ELR (cell line): ENCODE measurements at regions not wholly inside any gene's neighbourhood (a gene's known extent, or its start where the extent isn't known, plus 50 kb on each side); places are given as distances from the start of the nearest gene placed in this dataset.
A peak's percentile ranks its signal among the peaks of the same experiment; 100 is the strongest.

ENCODE experiments used
- DNase-seq: peaks from one replicate; pipeline ENCODE4 v3.0.0-alpha.2; 2015; ENCODE audit warnings: low read depth

DNA sequence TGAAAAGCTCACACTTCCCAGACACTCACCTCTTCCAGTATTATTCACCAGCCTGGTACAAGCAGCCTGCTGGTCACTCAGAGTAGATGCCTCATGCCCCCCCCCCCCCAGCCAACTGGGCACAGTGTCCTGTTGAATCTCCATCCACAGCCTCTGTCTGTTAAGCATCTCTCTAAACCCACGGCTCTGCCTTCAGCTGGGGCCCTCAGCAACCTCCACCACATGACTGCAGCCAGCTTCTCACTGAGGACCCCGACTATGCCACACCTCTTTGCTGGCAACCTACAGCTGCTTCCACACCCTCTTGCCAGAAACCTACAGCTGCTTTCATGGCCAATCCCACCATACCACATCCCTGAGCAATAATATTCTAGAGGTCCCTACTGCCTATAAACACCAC is 113.1 kb downstream of the RHOU start:
- no peak for DNase-seq

DNA sequence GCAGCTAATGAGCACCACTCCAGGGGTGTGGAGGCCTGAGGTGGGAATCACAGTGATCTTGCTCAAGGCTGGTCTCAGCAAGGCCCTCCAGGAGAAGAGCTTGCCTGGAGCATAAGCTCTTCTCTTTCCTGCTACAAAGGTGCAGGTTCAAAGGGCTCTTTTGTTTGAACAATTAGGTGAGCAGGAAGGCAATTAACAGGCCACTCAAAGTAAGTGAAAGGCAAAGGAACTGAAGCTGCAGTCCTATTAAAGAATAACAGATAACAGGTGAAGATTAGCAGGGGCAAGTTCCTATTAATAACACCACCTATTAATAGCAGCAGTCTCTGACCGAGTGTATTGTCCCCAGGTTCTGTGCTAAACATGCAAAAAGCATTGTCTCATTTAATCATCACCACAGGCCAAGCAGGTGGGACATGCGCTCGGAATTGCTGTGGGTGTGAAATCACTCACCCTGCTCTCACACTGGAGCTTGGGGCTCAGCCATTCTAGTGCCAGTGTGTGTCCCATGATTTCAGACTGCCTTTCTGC is 113.8 kb downstream of the RHOU start:
- DNase-seq: no peak

DNA sequence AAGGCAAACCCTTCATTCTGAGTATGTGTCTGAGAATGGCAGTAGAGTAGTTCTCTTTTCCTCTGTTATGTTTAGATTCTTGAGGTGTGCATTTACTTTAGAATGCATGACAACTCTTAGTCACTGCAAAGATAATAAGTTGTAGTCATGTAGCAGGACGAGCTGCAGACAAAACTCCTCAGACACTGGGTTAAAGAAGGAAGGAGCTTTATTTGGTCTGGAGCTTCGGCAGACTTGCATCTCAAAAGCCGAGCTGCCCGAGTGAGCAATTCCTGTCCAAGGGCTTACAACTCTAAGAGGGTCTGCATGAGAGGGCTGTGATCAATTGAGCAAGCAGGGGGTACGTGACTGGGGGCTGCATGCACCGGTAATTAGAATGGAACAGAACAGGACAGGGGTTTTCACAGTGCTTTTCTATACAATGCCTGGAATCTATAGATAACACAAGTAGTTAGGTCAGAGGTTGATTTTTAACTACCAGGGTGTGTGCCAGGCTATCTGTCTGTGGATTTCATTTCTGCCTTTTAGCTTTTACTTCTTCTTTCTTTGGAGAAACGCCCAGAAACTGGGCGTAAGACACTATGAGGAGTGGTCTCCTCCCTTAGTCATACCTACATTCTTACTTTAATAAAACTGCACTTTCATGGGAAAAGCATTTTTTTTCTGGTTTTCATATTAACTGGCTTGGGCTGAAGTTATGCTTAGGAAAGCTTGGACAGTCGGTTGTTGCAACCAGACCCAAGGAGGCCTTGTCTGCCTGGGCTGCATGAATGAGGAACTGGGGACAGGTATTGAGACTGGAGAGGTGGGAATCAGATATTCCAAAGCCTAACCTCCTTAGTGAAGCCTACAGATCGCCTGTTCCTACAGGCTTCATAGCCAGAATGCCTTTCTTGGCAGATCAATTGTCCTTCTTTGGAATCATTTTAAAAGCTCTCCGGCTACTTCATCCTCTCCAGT is 115.1 kb downstream of the RHOU start:
- peak; percentile 9 for DNase-seq

DNA sequence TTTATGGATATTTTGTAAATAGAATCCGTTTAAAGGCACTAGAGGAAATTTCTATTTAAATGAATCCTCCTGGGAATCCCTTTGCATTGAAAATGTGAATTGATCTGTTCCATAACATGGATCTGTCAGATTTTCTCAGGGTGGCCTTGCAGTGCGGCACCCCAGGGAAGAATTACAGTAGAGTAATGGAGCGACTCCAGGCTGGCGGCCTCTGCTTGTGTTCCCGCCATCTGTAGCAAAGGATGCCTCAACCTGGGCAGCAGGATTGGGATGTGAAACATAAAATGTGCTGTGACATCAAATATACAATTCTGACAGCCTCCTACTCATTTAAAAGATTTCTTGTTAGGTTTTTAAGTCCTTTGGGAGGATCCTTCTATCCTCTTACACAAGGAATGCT is 115.9 kb downstream of the RHOU start:
- DNase-seq: no peak

DNA sequence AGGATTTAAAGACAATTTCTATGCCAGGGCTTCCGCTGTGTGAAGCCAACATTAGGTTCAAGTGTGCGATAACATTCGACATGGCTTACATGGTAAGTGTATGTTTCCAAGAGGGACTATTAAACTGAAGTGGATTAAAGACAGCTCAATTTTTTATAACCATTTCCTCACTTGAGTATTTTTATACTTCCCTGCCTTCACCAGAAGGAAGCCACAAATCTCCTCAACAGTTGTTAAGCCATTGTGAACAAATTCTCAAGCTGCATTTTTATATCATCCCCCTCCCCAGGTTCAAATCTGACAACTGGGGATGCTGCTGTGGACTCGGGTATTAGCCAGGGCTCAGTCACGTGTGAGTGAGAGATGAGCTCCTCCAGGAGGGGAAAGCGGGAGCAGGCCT is 116.3 kb downstream of the RHOU start:
- DNase-seq: no peak

DNA sequence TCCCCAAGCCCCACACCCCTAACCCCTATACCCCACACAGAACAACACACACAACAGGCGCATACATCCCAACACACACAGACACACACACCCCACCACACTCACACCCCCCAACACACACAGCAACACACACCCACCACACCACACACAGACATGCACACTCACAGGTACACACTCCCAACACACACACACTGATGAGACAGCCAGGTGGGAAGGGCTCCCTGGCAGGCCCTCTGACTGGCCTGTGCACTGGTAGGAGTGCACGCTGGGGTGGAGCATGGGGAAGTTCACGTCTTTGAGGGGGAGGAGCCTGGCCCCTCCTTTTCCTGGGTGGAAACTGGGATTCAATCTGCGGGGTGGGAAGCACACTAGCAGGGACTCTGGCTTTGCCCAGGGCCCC is 116.7 kb downstream of the RHOU start:
- DNase-seq: no peak

DNA sequence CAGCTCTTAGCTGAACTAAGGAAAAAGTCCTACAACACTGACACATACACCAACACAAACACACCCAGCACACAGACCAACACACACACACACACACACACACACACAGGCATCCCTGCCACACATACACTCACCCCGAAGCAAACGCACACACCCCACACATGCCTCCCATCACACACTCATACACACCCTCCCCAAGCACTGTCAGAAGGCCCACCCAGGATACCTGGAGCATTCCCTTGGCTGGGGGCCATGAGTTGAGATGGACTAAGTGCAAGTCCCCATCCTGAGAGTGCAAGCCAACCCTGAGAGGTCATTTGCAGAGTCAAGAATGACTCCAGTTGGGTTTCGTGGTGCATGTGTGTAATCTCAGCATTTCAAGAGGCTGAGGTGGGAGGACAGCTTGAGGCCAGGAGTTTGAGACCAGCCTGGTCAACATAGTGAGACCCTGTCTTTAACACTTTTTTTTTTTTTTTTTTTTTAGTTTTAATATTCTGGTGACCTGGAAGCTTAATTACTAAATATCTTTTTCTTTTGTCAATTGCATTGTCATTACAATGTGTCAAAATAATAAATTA is 117.3 kb downstream of the RHOU start:
- no peak for DNase-seq

DNA sequence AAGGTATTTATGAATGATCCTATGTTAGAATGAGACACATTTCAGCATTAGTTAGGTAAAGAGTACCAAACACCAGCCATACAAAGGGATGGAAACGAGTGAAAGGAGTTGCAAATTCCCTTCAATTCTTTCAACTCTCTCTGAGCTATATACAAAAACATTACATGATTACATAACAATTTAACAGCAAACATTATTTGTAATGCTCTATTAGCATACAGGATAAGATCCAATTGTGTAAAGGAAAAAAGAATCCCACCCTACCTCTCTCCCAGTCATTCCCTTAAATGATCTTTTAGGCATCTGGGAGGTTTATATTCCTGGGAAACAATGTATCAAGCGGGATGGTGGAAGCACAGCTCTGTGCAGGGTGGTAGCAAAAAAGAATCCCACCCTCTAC is 117.9 kb downstream of the RHOU start:
- DNase-seq: no peak

DNA sequence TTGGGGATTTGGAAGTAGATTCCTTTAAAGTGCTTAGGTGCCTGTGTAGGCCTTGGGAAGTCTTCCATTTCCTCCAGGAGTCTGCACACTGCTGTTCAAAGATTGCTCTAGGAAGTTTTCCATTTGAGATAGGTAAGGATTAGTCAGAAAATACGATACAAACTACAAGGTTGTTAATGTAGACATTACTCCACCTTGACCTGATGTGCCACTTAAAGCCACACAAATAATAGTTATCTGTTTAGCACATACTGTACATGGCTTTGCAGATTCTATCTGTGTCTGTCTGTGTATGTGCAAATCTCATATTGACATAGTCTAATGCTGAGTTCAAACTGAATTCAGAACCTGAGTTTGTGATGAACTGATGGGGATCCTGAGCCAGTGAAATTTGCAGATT is 118.4 kb downstream of the RHOU start:
- DNase-seq: no peak

DNA sequence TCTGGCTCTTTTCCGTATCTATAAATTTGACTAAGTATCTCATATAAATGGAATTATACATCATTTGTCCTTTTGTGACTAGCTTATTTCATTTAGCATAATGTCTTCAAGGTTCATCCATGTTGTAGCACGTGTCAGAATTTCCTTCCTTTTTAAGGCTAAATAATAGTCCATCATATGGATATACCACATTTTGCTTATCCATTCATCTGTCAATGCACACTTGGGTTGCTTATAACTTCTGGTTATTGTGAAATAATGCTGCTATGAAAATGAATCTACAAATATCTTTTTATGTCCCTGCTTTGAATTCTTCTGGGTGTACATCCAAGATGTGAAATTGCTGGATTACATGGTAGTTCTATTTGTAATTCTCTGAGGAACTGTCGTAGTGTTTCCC is 119.6 kb downstream of the RHOU start:
- no peak for DNase-seq

DNA sequence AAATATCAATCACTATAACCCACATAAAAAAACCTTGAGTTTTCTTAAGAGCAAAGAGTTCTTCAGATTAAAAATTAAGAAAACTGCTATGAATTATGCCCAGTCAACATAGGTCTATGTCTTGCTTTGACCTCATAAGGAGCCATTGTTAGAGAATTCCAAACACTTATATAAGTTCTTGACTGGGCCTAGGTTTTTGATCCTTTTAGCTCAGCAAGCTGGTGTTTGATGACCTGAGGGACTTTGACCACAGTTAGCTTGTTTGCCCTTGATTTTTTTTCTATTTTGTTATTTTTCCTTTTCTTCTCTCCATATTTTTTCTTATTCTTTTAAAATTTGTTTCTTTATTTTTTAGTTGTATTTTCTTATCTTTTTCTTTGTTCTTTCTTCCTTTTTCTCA is 122.3 kb downstream of the RHOU start:
- no peak for DNase-seq

DNA sequence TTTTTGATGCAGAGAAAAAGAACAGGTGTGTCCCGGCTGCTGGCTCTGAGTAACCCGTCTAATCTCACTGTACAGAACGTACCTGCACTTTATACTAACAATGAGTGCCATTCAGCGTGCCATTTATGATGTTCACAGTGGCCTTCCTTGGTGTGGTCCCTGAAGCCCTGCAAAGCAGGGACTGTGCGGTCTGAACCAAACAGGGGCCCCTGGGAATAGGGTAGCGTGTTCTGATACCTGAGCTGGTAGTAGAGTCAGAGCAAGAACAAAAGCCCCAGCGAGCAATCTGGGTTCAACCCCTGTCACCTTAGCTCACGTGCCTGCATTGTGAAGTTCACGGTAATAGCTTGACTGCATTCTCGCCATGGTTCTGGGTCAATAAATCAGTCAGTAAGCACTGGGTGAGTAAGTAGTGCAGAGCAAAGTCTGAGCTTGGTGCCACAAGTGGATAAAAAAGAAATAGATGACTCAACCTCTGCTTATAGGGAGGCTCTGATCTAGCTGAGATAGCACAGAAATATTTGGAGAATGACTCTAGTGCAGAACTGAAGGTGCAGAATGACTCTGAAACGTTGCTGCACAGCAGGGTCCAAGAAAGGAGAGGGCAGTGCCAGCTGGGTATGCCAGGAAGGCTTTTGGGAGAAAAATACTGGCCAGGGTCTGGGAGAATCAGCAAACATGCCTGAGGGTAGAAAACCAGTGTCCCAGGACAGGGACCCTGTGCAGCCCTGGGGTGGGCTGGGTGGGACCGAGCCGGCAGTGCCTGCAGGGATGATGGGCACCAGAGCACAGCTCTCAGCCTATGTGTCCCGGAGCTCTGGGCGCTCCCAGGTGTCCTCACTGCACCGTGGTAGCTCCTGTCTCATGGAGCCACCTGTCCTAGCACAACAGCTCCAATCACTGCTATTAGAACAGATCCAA is 125.9 kb downstream of the RHOU start:
- DNase-seq: peak; percentile 92

DNA sequence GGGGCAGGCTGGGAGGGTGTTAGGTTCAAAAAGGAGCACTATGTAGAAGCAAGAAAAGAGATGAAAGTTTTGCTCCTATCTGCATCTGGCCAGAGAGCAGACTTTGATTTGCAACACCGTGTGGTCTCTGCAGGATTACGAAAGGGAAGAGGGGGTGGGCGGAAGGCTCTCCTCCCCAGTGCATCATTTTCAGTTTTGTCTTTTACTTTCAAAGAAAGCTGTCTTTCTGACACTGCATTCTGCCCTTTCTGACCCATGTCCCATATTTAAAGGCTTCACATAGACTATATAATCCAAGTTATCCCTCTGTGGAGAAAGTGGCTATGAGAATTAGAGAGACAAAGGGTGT is 126.5 kb downstream of the RHOU start:
- DNase-seq: no peak

DNA sequence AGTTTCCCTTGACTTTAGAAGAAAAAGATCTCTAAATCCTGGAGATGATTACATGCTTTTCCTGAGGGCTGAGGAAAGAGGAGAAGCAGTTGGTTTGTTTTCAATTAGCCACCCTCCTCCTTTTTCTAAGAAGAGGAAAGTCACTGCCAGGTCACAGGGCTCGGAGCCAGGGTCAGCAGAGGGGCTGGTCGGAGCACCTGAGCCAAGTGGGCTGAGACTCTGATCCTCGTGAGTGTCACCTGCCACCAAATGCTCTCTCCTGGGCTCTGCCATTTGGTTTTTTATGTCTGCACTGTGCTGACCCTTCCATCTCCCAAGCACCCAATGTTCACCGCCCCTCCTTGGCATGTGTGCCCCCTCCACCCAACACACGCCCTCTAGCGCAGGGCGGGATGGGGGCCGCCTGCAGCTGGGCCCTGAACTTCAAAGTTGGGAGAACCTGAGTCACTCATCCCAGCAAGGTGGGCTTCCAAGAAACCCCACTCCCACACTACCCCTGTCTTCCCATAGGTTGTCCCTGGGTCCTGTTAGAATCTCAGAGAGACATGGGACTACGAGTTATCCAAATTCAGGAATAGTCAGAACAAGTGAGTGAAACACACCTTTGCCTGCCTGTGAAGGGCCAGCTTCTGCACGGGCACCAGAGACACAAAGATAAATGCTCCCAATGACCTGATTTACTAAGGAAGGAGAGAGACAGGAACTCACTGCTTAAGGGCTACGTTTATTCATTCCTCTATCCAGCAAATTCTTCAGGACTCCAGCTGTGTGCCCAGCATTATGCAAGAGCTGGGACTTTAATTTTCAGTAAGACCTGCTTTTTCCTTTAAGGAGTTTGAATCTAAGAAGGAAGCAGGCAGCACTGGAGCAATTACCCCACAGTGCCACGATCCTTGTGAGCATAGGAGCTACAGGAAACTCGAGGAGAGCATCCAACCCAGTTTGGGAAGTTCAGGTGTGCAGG is 127.5 kb downstream of the RHOU start:
- DNase-seq: no peak

DNA sequence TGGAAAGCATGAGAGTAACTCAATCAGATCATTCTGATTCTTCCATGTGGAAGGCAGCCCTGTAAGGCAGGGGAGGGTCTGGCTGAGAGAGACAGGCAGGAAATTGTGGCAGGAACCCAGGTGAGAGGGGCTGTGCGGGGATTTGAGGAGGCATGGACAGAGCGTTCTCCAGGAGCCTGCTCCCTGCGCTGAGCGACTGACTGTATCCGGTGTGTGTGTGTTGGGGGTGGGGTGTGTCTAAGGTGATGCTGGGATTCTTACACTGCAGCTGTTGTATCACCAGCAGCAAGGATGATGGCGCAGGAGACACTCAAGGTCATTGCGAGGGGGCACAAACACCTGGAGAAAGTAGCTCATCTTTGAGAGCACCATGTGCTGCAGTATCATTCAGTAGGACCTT is 128.5 kb downstream of the RHOU start:
- no peak for DNase-seq

DNA sequence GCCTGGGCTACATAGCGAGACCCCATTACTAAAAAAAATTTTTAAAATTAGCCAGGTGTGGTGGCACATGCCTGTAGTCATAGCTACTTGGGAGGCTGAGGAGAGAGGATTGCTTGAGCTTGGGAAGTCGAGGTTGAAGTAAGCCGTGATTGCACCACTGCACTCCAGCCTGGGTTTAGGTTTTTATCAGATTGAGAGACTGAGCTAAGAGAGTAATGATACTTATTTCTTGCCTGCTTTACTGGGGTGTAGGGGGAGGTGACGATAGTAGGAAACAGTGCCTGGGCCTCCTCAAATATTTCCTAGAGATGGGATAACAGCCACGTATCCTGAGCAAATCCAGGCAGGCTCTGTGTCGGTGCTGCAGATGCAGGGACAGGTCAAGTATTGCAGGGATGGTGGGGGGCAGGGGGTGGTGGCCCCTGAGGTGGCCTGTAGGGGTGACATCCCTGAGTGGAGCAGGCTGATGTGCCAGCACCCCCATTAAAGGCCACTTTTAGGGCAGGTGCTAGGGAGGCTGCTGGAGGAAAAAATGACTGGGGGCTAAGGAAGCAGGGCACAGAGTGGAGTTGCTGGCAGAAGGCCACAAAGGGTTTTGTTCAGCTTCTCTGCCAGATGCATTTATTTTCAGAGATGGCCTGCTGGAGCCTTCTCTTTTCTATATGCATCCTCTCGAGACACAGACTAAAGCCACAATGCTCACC is 130.5 kb downstream of the RHOU start:
- no peak for DNase-seq

DNA sequence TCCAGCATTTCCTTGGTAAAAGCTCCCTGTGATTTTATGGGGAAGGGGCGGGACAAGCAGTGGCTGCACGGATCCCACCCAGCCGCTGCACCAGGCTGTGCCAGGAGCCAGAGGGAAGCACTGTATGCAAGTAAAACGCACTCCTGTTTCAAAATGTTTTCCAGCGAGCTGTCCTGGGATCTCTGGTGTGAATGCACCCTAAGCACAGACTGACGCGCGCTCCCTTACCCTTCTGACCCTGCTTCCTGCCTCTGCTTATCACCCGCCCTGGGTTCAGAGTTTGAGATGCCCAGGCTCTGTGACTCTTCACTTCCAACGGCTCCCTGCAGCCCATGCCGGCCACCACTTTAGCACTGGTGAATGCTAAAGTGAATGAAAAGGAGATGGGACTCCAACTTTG is 131.2 kb downstream of the RHOU start:
- DNase-seq: no peak

DNA sequence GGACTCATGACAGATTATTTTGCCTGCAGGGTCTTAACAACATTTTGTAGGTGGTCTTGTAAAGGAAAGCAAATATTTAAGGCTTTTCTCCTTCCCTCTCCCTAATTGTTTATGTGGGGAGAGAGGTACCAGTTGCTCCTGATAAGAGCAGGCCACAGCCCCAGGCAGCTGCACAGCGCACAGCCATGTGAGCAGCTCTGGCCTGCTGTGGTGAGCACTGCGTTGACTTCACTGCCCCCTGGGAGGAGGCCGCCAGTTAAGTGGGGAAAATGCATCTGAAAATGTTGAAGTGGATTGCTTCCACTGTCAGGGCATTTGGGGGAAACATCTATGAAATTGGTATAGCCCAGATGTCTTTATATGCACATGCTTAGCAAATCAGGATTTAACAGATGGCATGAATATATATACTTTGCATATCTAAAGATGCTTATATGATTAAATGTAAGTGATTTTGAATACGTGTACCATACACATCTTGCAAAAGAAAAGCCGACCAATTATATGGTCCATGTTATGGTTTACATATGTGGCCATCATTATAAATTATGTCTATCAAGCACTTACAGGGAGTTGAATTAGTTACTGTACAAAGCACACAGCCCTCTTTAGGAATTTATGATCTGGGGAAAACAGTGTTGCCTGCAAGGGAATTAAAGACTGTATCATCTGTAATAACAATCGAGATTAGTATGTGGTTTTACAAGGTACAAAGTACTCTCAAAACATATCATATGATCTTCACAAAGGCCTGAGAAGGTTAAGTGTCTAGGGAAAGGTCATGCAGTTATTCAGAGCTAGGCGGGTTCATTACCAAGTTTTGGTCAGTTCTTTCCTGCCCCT is 132.1 kb downstream of the RHOU start:
- DNase-seq: no peak

DNA sequence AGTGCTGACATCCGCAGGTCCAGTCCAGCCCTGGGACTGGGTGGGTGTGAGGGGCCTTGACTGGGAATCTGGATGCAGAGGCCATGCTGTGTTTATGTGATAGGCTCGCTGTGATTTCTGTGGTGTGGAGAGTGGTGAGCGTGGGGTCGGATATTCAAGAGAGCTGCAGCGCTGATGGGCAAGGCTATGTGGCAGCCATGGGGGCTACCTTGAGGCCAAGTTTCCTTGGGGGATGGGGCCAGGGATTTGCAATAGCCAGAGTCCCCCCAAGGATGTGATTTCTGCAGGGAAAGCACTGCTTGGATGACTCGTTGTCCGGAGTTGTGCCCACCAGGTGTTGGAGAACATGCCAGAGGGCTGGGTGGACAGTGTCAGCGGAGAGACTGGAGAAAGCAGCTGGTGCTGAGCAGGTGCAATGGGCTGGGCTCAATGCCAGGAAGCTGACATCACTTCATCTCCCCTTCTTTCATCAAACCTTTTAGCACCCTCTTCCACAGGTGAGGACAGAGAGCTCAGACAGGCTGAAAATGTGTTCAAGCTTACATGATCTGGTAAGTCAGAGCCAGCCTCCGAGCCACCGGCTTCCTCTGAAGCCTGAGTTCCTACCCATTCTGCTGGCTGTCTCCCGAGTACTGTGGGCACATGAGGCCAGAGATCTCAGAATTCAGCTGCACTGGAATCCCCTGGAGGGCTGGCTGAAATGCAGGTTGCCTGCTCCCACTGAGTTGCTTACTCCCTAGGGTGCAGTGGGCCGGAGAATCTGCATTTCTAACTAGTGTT is 132.9 kb downstream of the RHOU start:
- DNase-seq: no peak
